ENCODE measurements at regions not wholly inside any gene's neighbourhood (a gene's known extent, or its start where the extent isn't known, plus 50 kb on each side); places are given as distances from the start of the nearest gene placed in this dataset.

GRCh38 chr7:145464287-145464686 lies 628.4 kb upstream of the TPK1 start:
- no peak overlapping the region for H3K27ac ChIP-seq (ENCODE audit: low read depth, low read length, poor library complexity, severe bottlenecking)
- no peaks in the 10 kb centered on the region for H3K9me2 ChIP-seq (ENCODE audit: insufficient read depth, low read length)
- no peaks in the 10 kb centered on the region for H3K4me1 ChIP-seq (ENCODE audit: insufficient read depth, low read length, poor library complexity, severe bottlenecking)
- no peak overlapping the region for H2AFZ ChIP-seq (ENCODE audit: low read length)
- TF ChIP-seq CTCF (conservative IDR thresholded peaks at IDR 0.05; ENCODE audit: low read length) (no peak), EZH2phosphoT487 (IDR thresholded peaks at IDR 0.05; ENCODE audit: borderline replicate concordance, low read depth, low read length) (no peak)
- ChIA-PET POLR2A (interaction anchor here (1.4 kb wide), 1 partner anchor 9 kb away, joined by 6 read pairs; no protein-coding TSS in a partner anchor), CTCF (ENCODE audit: unreplicated experiment) (no interaction called here)
- H3K9me3 ChIP-seq (ENCODE audit: low read length), result no peaks in the 10 kb centered on the region
- H3K4me2 ChIP-seq (ENCODE audit: low read length), result no peak overlapping the region
- DNase-seq (ENCODE audit: low spot score), result no peak
- intact Hi-C loops (cut with micrococcal nuclease; ENCODE audit: unreplicated experiment), result no loop called here
- no peaks in the 10 kb centered on the region for H4K20me1 ChIP-seq (ENCODE audit: insufficient read depth, low read length)
- H3K4me3 ChIP-seq (ENCODE audit: low read depth, low read length, poor library complexity, severe bottlenecking), result no peak overlapping the region
- H3K79me2 ChIP-seq (ENCODE audit: insufficient read depth, low read depth, low read length), result no peaks in the 10 kb centered on the region
- H3K36me3 ChIP-seq (ENCODE audit: insufficient read depth, low read length), result no peaks in the 10 kb centered on the region
- no TSS peak for BruUV-seq (replicated peaks)

- POLR2A ChIA-PET, result no interaction called here
- Histone ChIP-seq H2AFZ (ENCODE audit: low read length) (no peak overlapping the region), H3K4me3 (ENCODE audit: low read depth, low read length, poor library complexity, severe bottlenecking) (no peak overlapping the region), H4K20me1 (ENCODE audit: insufficient read depth, low read length) (no peaks in the 10 kb centered on the region), H3K27ac (ENCODE audit: low read depth, low read length, poor library complexity, severe bottlenecking) (no peak overlapping the region), H3K4me1 (ENCODE audit: insufficient read depth, low read length, poor library complexity, severe bottlenecking) (no peaks in the 10 kb centered on the region), H3K9me2 (ENCODE audit: insufficient read depth, low read length) (no peaks in the 10 kb centered on the region), H3K36me3 (ENCODE audit: insufficient read depth, low read length) (no peaks in the 10 kb centered on the region), H3K9me3 (ENCODE audit: low read length) (no peaks in the 10 kb centered on the region), H3K4me2 (ENCODE audit: low read length) (no peak overlapping the region), H3K79me2 (ENCODE audit: insufficient read depth, low read depth, low read length) (no peaks in the 10 kb centered on the region)
- no peak for TF ChIP-seq EZH2phosphoT487 (IDR thresholded peaks at IDR 0.05; ENCODE audit: borderline replicate concordance, low read depth, low read length)
- no peak for TF ChIP-seq CTCF (conservative IDR thresholded peaks at IDR 0.05; ENCODE audit: low read length)
- no peak for DNase-seq (ENCODE audit: low spot score)
- intact Hi-C loops (cut with micrococcal nuclease; ENCODE audit: unreplicated experiment), result no loop called here
- BruUV-seq (replicated peaks), result no TSS peak
- CTCF ChIA-PET (ENCODE audit: unreplicated experiment), result no interaction called here
These were observed 626.6 kb upstream of the TPK1 start for GRCh38 chr7:145462463-145462862.

- Histone ChIP-seq H2AFZ (ENCODE audit: low read length) (no peak overlapping the region), H3K36me3 (ENCODE audit: insufficient read depth, low read length) (no peaks in the 10 kb centered on the region), H3K9me2 (ENCODE audit: insufficient read depth, low read length) (no peaks in the 10 kb centered on the region), H4K20me1 (ENCODE audit: insufficient read depth, low read length) (no peaks in the 10 kb centered on the region), H3K27ac (ENCODE audit: low read depth, low read length, poor library complexity, severe bottlenecking) (no peak overlapping the region), H3K9me3 (ENCODE audit: low read length) (no peaks in the 10 kb centered on the region), H3K79me2 (ENCODE audit: insufficient read depth, low read depth, low read length) (no peaks in the 10 kb centered on the region), H3K4me1 (ENCODE audit: insufficient read depth, low read length, poor library complexity, severe bottlenecking) (no peaks in the 10 kb centered on the region), H3K4me3 (ENCODE audit: low read depth, low read length, poor library complexity, severe bottlenecking) (no peak overlapping the region), H3K4me2 (ENCODE audit: low read length) (no peak overlapping the region)
- no TSS peak for BruUV-seq (replicated peaks)
- DNase-seq (ENCODE audit: low spot score), result no peak
- POLR2A ChIA-PET, result interaction anchor here (0.6 kb wide), 1 partner anchor 58 kb away, joined by 3 read pairs; no protein-coding TSS in a partner anchor
- CTCF ChIA-PET (ENCODE audit: unreplicated experiment), result no interaction called here
- TF ChIP-seq EZH2phosphoT487 (IDR thresholded peaks at IDR 0.05; ENCODE audit: borderline replicate concordance, low read depth, low read length), result no peak
- TF ChIP-seq CTCF (conservative IDR thresholded peaks at IDR 0.05; ENCODE audit: low read length), result no peak
- intact Hi-C loops (cut with micrococcal nuclease; ENCODE audit: unreplicated experiment), result no loop called here
These were observed 599.0 kb upstream of the TPK1 start for GRCh38 chr7:145434811-145435210.

All from OCI-LY7 (cell line).